Heart left ventricle (tissue), 16 donors: ENCODE measurements at regions not wholly inside any gene's neighbourhood (a gene's known extent, or its start where the extent isn't known, plus 50 kb on each side); places are given as distances from the start of the nearest gene placed in this dataset.
"Not testable (repeated sequence)": the region's sequence is repeated elsewhere in the genome, so short reads cannot be mapped to it uniquely, and the experiment has no call there.

ENCODE experiments used
- ATAC-seq, 4 donors: fragments of 200-7000 bp; cut with Tn5 transposase; one replicate each; pipeline ENCODE4 v1.9.1; 2020 to 2022; ENCODE audit warnings: moderate library complexity in 4 of 4, mild to moderate bottlenecking in 3 of 4, moderate number of reproducible peaks in 1 of 4
- DNase-seq, 5 donors: peaks; one replicate each; pipeline ENCODE4 v3.0.0-alpha.2; 2020
- H3K27ac ChIP-seq, 12 donors: fragments of 200-600 bp; sonication (generic) in 4 of 12; one replicate each; pipeline versions ENCODE4 v1.5.0 to v1.8.0; 2016 to 2022; ENCODE audit warnings: mild to moderate bottlenecking in 2 of 12
- H3K27me3 ChIP-seq, 9 donors: fragments of 200-600 bp; sonication (generic) in 2 of 9; one replicate each; pipeline versions ENCODE4 v1.5.1 to v1.8.0; 2016 to 2022; ENCODE audit warnings: mild to moderate bottlenecking in 3 of 9
- H3K36me3 ChIP-seq, 9 donors: fragments of 200-600 bp; sonication (generic) in 2 of 9; one replicate each; pipeline versions ENCODE4 v1.5.0 to v1.8.0; 2018 to 2022; ENCODE audit warnings: mild to moderate bottlenecking in 2 of 9
- H3K4me1 ChIP-seq, 12 donors: fragments of 200-600 bp; sonication (generic) in 4 of 12; one replicate each; pipeline versions ENCODE4 v1.5.0 to v1.8.0; 2016 to 2022; ENCODE audit warnings: mild to moderate bottlenecking in 3 of 12
- H3K4me3 ChIP-seq, 12 donors: fragments of 200-600 bp; sonication (generic) in 4 of 12; one replicate each; pipeline versions ENCODE4 v1.5.0 to v1.8.0; 2017 to 2022; ENCODE audit warnings: mild to moderate bottlenecking in 9 of 12, moderate library complexity in 4 of 12
- H3K9me3 ChIP-seq, 12 donors: fragments of 200-600 bp; sonication (generic) in 4 of 12; one replicate each; pipeline versions ENCODE4 v1.5.0 to v1.8.0; 2016 to 2022; ENCODE audit warnings: mild to moderate bottlenecking in 1 of 12
- POLR2A ChIP-seq, 2 donors: fragments of 450-650 bp; IDR thresholded peaks; one replicate each; pipeline ENCODE4 v1.6.1; 2017; ENCODE audit warnings: antibody characterized with exemption in 2 of 2, mild to moderate bottlenecking in 2 of 2, moderate library complexity in 2 of 2
- WGBS, 4 donors: extraction: QIAGEN DNeasy Blood & Tissue Kit in 2 of 4; methylation state at CpG; one replicate each; pipeline versions ENCODE4 v1.1.5 to v1.1.7; 2013 to 2018; 5-methylcytosine and 5-hydroxymethylcytosine counted together
- intact Hi-C, 10 donors: fragments of 100-400 bp; cut with DNase I; formaldehyde crosslinking; loops; one replicate each; pipeline versions ENCODE4 v1.11.1 to v1.14.2; 2022
- TF ChIP-seq, protein P1 (sequence below), 12 donors: fragments of 200-600 bp; sonication (generic) in 4 of 12; IDR thresholded peaks; one replicate each; pipeline versions ENCODE4 v1.5.0 to v1.8.0; 2018 to 2022; ENCODE audit warnings: antibody characterized with exemption in 12 of 12, mild to moderate bottlenecking in 5 of 12
- donor health status: ischemic (EF 13 %, LVEDD 7.1; RV severe dilation, severe dysfunction).
- donor health status: healthy with polysubstance abuse.
- donor health status: DM: no; HTN: yes; CAD: no.
- donor health status: DM: no; HTN: no; CAD: no.
- donor health status: ischemic (EF 25% LVEDD 6.9; RV normal size, moderate dysfunction).
- donor health status: ischemic (EF 25% LVEDD 5.7; RV mildly dilated, moderate dysfunction).
- donor health status: healthy.
- donor health status: DM: yes; HTN: yes; CAD: no.
- donor health status: ischemic (EF 35%, LVEDD 5.7; RV mildly dilated, moderate dysfunction).
- donor health status: nonischemic (EF 11% LVEDD 7.7; RV severe dilation, severe dysfunction).
- donor health status: DM: yes; HTN: yes; CAD: no.
- donor health status: PGD.
- donor health status: ischemic (EF 29% LVEDD 5.4; RV normal size, mild dysfunction).
- donor health status: nonischemic (EF 23%, LVEDD 6.1; RV moderate dilation, normal function).

DNA sequence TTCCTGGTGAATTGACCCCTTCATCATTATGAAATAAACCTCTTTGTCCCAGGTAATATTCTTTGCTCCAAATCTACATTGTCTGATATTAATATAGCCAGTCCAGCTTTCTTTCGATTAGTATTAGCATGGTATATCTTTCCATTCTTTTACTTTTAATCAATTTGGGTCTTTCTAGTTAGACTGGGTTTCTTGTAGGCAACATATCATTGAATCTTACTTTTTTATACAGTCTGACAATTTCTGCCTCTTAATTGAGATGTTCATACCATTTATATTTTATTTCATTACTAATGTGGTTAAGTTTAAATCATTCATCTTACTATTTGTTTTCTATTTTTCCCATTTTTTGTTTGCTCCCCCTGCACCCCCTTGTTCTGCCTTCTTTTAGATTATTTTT is 61.7 kb upstream of the LIFR start:
- Histone ChIP-seq H3K27ac (no peak overlapping the region), H3K4me1 (peaks cover 0 to 18% (median 0%) of the 10 kb centered on the region in 12 donors), H3K9me3 (peaks cover 0 to 34% (median 11%) of the 10 kb centered on the region in 12 donors), H3K36me3 (no peaks in the 10 kb centered on the region), H3K27me3 (no peaks in the 10 kb centered on the region), H3K4me3 (no peak overlapping the region)
- 89 to 97% (median 95%) methylated on average over 1 of the region's 1 CpG for WGBS, 4 donors
- no peak for ATAC-seq
- intact Hi-C loops, result no loop called here
- TF ChIP-seq, protein P1, sequence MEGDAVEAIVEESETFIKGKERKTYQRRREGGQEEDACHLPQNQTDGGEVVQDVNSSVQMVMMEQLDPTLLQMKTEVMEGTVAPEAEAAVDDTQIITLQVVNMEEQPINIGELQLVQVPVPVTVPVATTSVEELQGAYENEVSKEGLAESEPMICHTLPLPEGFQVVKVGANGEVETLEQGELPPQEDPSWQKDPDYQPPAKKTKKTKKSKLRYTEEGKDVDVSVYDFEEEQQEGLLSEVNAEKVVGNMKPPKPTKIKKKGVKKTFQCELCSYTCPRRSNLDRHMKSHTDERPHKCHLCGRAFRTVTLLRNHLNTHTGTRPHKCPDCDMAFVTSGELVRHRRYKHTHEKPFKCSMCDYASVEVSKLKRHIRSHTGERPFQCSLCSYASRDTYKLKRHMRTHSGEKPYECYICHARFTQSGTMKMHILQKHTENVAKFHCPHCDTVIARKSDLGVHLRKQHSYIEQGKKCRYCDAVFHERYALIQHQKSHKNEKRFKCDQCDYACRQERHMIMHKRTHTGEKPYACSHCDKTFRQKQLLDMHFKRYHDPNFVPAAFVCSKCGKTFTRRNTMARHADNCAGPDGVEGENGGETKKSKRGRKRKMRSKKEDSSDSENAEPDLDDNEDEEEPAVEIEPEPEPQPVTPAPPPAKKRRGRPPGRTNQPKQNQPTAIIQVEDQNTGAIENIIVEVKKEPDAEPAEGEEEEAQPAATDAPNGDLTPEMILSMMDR (IDR thresholded peaks at IDR 0.05), result no peak
- no peak for TF ChIP-seq POLR2A (IDR thresholded peaks at IDR 0.05)
- no peak for DNase-seq

DNA sequence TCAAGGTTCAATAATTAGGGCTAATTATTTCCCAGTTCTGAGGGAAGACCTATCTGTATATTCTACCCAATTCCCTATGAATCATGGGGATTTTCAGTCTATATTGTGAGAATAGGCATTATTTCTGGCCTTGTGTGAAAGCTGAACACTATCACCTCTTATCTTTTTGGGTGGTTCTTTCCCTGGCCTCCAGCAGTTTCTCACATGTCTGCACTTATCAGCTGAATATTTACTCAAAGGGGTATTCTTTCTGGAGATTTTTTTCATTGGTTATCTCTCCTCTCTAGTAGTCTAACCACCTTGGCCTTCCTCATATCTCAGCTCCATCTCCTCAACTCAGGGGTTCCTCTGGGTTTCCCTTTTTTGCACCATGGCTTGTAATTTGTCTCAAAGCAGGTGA is 64.9 kb upstream of the LIFR start:
- no peaks in the 10 kb centered on the region for H3K36me3 ChIP-seq
- no peaks in the 10 kb centered on the region for H3K27me3 ChIP-seq
- peaks cover 0 to 6% (median 0%) of the 10 kb centered on the region in 12 donors for H3K4me1 ChIP-seq
- DNase-seq, result no peak
- no peak overlapping the region for H3K4me3 ChIP-seq
- intact Hi-C loops, result loop anchor here in 1 of 10 donors (5.0 kb wide), 1 partner anchor 86 kb away; no protein-coding TSS in a partner anchor
- no peak for TF ChIP-seq POLR2A (IDR thresholded peaks at IDR 0.05)
- TF ChIP-seq, protein P1 (IDR thresholded peaks at IDR 0.05), result no peak
- no peak overlapping the region for H3K27ac ChIP-seq
- H3K9me3 ChIP-seq, result peaks cover 0 to 34% (median 11%) of the 10 kb centered on the region in 12 donors
- no peak for ATAC-seq

DNA sequence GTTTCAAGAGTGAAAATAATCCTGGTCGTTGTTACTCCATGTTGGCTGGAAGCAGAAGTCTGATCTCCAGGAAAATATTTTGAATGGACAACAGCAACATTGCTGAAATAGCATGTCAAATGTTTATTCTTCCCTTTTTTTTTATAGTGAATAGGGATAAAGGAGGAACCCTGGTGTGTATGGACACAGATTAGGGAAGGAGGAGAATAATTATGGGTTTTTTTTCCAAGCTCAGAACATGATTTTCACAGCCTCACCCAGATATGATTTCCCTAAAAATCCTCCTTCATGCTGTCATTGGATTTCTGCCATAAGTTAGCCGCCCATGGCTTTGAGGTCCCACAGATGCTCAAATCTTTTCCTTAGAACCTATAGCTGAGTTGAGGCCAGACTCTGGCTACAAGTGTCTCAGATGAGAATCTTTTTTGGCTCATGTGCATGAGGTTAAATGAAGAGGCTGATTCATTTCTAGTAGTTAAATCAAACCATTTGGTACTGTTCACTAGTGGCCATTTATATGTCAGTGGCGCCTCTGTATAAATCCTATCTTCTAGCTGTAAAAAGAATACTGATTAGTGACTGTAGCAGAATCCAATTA is 65.5 kb upstream of the LIFR start:
- no peaks in the 10 kb centered on the region for H3K27me3 ChIP-seq
- H3K4me1 ChIP-seq, result peaks cover 0 to 6% (median 0%) of the 10 kb centered on the region in 12 donors
- peaks cover 0 to 34% (median 11%) of the 10 kb centered on the region in 12 donors for H3K9me3 ChIP-seq
- no peak for DNase-seq
- intact Hi-C loops, result loop anchor here in 1 of 10 donors (5.0 kb wide), 1 partner anchor 85 kb away; no protein-coding TSS in a partner anchor
- WGBS, 4 donors, result 76 to 81% (median 77%) methylated on average over 3 of the region's 3 CpGs
- no peak overlapping the region for H3K27ac ChIP-seq
- H3K4me3 ChIP-seq, result no peak overlapping the region
- no peak for ATAC-seq
- TF ChIP-seq POLR2A (IDR thresholded peaks at IDR 0.05), result no peak
- TF ChIP-seq, protein P1 (IDR thresholded peaks at IDR 0.05), result no peak
- H3K36me3 ChIP-seq, result no peaks in the 10 kb centered on the region

- Histone ChIP-seq H3K4me1 (peaks cover 0 to 6% (median 0%) of the 10 kb centered on the region in 12 donors), H3K9me3 (peaks cover 0 to 30% (median 10%) of the 10 kb centered on the region in 12 donors), H3K4me3 (no peak overlapping the region), H3K27me3 (no peaks in the 10 kb centered on the region), H3K27ac (no peak overlapping the region), H3K36me3 (no peaks in the 10 kb centered on the region)
- DNase-seq (no peak), ATAC-seq (peak in 1 of 4 donors; percentile 61)
- WGBS, 4 donors, result 74 to 85% (median 82%) methylated on average over 3 of the region's 3 CpGs
- intact Hi-C loops, result loop anchor here in 1 of 10 donors (5.0 kb wide), 1 partner anchor 85 kb away; no protein-coding TSS in a partner anchor
- TF ChIP-seq, protein P1 (IDR thresholded peaks at IDR 0.05), result no peak
- no peak for TF ChIP-seq POLR2A (IDR thresholded peaks at IDR 0.05)
These were observed 66.3 kb upstream of the LIFR start for GRCh38 chr5:38622723-38623129.

DNA sequence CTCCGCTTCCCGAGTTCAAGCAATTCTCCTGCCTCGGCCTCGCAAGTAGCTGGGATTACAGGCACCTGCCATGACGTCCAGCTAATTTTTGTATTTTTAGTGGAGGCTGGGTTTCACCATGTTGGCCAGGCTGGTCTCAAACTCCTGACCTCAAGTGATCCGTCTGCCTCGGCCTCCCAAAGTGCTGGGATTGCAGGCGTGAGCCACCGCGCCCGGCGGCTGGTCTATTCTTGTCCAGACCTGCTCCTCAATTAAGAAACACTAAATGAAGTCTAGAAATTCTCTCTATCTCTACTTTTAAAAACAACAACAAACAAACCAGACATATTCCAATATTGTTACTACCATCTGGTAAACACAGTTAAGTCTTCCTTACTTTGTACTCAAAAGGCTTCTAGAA is 68.1 kb upstream of the LIFR start:
- ATAC-seq, H3K27ac ChIP-seq, H3K27me3 ChIP-seq, DNase-seq, H3K4me1 ChIP-seq, H3K4me3 ChIP-seq, H3K36me3 ChIP-seq: not testable (repeated sequence)
- H3K9me3 ChIP-seq, result peaks cover 0 to 12% (median 0%) of the 10 kb centered on the region in 12 donors
- 95 to 98% (median 97%) methylated on average over 12 of the region's 12 CpGs for WGBS, 4 donors
- intact Hi-C loops, result loop anchor here in 1 of 10 donors (5.0 kb wide), 1 partner anchor 83 kb away; no protein-coding TSS in a partner anchor

- ATAC-seq, H3K27me3 ChIP-seq, H3K27ac ChIP-seq, DNase-seq, H3K4me1 ChIP-seq, H3K36me3 ChIP-seq, H3K4me3 ChIP-seq, intact Hi-C loops: not testable (repeated sequence)
- H3K9me3 ChIP-seq, result peaks cover 0 to 14% (median 4%) of the 10 kb centered on the region in 12 donors
- 88 to 98% (median 95%) methylated on average over 18 to 24 of the region's 24 CpGs for WGBS, 4 donors
These were observed 74.9 kb upstream of the LIFR start for GRCh38 chr5:38631376-38631775.
